Keratinocyte (primary cell): ENCODE measurements at regions not wholly inside any gene's neighbourhood (a gene's known extent, or its start where the extent isn't known, plus 50 kb on each side); places are given as distances from the start of the nearest gene placed in this dataset.

Experiments used
- DNase-seq: peaks from one replicate; pipeline ENCODE4 v3.0.0-alpha.2; 2011; ENCODE audit warnings: low read depth, missing footprints, low spot score
- FAIRE-seq: peaks from 2 replicates; lab custom pipeline; 2011; peaks lifted over from hg19 to GRCh38; lab: Jason Lieb, UNC
- H2AFZ ChIP-seq: 2 replicates; pipeline ENCODE4 v1.6.0; 2012; ENCODE audit warnings: low read length, control low read depth, inconsistent platforms; ENCODE audit not compliant: control insufficient read depth
- H3K27ac ChIP-seq: 2 replicates; pipeline ENCODE4 v1.5.1; 2011; ENCODE audit warnings: low read length; ENCODE audit not compliant: control insufficient read depth, insufficient read depth
- H3K27me3 ChIP-seq: 3 replicates; pipeline ENCODE4 v1.6.0; 2011; ENCODE audit warnings: low read length; ENCODE audit not compliant: control insufficient read depth, insufficient read depth; ENCODE audit errors: extremely low read depth
- H3K36me3 ChIP-seq, 2 experiments: 2 replicates in 1 of 2; 3 replicates in 1 of 2; pipeline ENCODE4 v1.5.1; 2011; ENCODE audit warnings: low read length in 2 of 2, mild to moderate bottlenecking in 1 of 2; ENCODE audit not compliant: control insufficient read depth in 2 of 2, insufficient read depth in 2 of 2; ENCODE audit errors: extremely low read depth in 1 of 2
- H3K4me1 ChIP-seq: 3 replicates; pipeline ENCODE4 v1.5.1; 2011; ENCODE audit warnings: low read length; ENCODE audit not compliant: control insufficient read depth, insufficient read depth; ENCODE audit errors: extremely low read depth
- H3K4me2 ChIP-seq: 3 replicates; pipeline ENCODE4 v1.6.0; 2011; ENCODE audit warnings: low read depth, low read length; ENCODE audit not compliant: control insufficient read depth, insufficient read depth; ENCODE audit errors: extremely low read depth
- H3K4me3 ChIP-seq, 3 experiments: fragments of 200-600 bp in 1 of 3; sonication (generic) in 1 of 3; 2 replicates in 2 of 3; 3 replicates in 1 of 3; pipeline ENCODE4 v1.5.1; 2011 to 2016; ENCODE audit warnings: low read length in 3 of 3, mild to moderate bottlenecking in 3 of 3, control low read depth in 2 of 3, inconsistent platforms in 1 of 3, low read depth in 1 of 3, mixed read lengths in 1 of 3, mixed run types in 1 of 3, moderate library complexity in 1 of 3; ENCODE audit not compliant: control insufficient read depth in 2 of 3, insufficient read depth in 2 of 3; ENCODE audit errors: extremely low read depth in 1 of 3
- H3K79me2 ChIP-seq: 2 replicates; pipeline ENCODE4 v1.6.0; 2012; ENCODE audit warnings: low read length; ENCODE audit not compliant: control insufficient read depth, insufficient read depth
- H3K9ac ChIP-seq: 3 replicates; pipeline ENCODE4 v1.6.0; 2011; ENCODE audit warnings: low read length; ENCODE audit not compliant: control insufficient read depth, insufficient read depth; ENCODE audit errors: extremely low read depth
- H3K9me1 ChIP-seq: 3 replicates; pipeline ENCODE4 v1.6.0; 2011; ENCODE audit warnings: low read length; ENCODE audit not compliant: control insufficient read depth, insufficient read depth; ENCODE audit errors: extremely low read depth
- H3K9me3 ChIP-seq: 2 replicates; pipeline ENCODE4 v1.5.1; 2012; ENCODE audit warnings: low read depth, low read length; ENCODE audit not compliant: control insufficient read depth
- H4K20me1 ChIP-seq: 3 replicates; pipeline ENCODE4 v1.6.0; 2011; ENCODE audit warnings: low read length; ENCODE audit not compliant: control insufficient read depth, insufficient read depth; ENCODE audit errors: extremely low read depth
- EZH2 ChIP-seq: IDR thresholded peaks from one replicate; pipeline ENCODE4 v1.6.1; 2012; ENCODE audit warnings: inconsistent platforms, mild to moderate bottlenecking, low read length, moderate library complexity
- dilution Hi-C: fragments of 300-500 bp; cut with MboI; formaldehyde crosslinking; loops from one replicate; pipeline ENCODE4 v1.7.0; 2020; ENCODE audit warnings: low sequenced_read_pairs; ENCODE audit not compliant: extremely low pct_ligation_motif_present
- TF ChIP-seq, protein P1 (sequence below), 3 experiments: IDR thresholded peaks in 1 of 3; conservative IDR thresholded peaks in 1 of 3; optimal IDR thresholded peaks in 1 of 3; 2 replicates in 2 of 3; 3 replicates in 1 of 3; pipeline versions ENCODE3 to v1.5.1; 2011; ENCODE audit warnings: low read length in 3 of 3, mild to moderate bottlenecking in 3 of 3, moderate library complexity in 2 of 3, control low read depth in 1 of 3, inconsistent platforms in 1 of 3; ENCODE audit not compliant: insufficient read depth in 2 of 3; ENCODE audit errors: extremely low read depth in 1 of 3

DNA sequence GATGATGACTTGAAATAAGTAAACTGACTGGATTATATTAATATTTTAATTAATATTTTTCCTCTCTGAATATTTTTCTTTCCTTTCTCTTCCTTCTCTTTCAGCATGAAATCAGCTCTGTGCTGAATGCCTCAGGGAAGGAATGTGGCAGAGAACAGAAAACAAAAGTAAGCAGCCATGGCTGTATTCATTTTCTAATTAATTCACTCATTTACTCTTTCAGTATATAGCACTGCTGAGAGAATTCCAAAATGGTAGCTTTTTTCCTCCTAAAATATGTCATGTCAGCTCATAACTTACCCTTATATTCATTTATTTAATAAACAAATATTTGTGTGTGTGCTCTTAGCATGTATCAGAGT, 522.5 kb downstream of the PTPRC start:
- no peaks in the 10 kb centered on the region for H3K79me2 ChIP-seq
- no peak overlapping the region for H3K4me2 ChIP-seq
- TF ChIP-seq, protein P1, sequence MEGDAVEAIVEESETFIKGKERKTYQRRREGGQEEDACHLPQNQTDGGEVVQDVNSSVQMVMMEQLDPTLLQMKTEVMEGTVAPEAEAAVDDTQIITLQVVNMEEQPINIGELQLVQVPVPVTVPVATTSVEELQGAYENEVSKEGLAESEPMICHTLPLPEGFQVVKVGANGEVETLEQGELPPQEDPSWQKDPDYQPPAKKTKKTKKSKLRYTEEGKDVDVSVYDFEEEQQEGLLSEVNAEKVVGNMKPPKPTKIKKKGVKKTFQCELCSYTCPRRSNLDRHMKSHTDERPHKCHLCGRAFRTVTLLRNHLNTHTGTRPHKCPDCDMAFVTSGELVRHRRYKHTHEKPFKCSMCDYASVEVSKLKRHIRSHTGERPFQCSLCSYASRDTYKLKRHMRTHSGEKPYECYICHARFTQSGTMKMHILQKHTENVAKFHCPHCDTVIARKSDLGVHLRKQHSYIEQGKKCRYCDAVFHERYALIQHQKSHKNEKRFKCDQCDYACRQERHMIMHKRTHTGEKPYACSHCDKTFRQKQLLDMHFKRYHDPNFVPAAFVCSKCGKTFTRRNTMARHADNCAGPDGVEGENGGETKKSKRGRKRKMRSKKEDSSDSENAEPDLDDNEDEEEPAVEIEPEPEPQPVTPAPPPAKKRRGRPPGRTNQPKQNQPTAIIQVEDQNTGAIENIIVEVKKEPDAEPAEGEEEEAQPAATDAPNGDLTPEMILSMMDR (optimal IDR thresholded peaks at IDR 0.05 in 1 of 3, IDR thresholded peaks at IDR 0.05 in 1 of 3, conservative IDR thresholded peaks at IDR 0.05 in 1 of 3; ENCODE audit: extremely low read depth in 1 of 3, insufficient read depth in 2 of 3, low read length in 3 of 3) = no peak
- no peak for TF ChIP-seq EZH2
- dilution Hi-C loops = no loop called here
- H3K4me3 ChIP-seq = no peak overlapping the region
- no peaks in the 10 kb centered on the region for H3K9me1 ChIP-seq
- H4K20me1 ChIP-seq = no peaks in the 10 kb centered on the region
- no peak overlapping the region for H3K9ac ChIP-seq
- no peak overlapping the region for H3K27ac ChIP-seq
- H3K9me3 ChIP-seq = no peaks in the 10 kb centered on the region
- H2AFZ ChIP-seq = no peak overlapping the region
- H3K4me1 ChIP-seq = no peaks in the 10 kb centered on the region
- FAIRE-seq (no peak), DNase-seq (no peak)
- no peaks in the 10 kb centered on the region for H3K27me3 ChIP-seq
- no peaks in the 10 kb centered on the region for H3K36me3 ChIP-seq

DNA sequence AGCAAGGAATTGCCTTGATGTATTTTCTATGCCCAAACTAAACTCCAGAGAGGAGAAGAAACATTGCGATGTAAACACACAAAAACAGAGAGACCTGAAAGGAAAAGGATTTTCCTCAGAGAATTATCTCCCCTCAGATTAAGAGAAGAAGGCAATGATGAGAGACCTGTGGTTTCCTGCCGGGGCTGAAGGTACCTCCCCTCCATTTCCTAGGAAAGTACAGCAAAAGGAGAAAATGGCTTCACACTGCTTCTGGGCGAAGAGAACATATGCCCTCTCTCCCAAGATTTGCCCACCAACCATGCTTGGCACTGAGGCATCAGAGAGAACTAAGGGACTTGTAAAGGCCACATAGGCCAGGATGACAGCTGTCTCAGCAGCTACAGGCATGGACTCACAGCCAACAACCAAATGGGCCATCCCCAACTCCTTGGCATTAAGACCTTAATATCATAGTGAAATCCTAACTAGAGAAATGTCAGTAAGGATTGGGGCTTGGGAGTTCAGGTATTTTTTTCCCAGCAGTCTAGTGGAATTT, 523.0 kb downstream of the PTPRC start:
- dilution Hi-C loops = no loop called here
- H3K4me2 ChIP-seq = no peak overlapping the region
- no peak overlapping the region for H3K9ac ChIP-seq
- no peaks in the 10 kb centered on the region for H3K27me3 ChIP-seq
- no peaks in the 10 kb centered on the region for H3K9me3 ChIP-seq
- no peaks in the 10 kb centered on the region for H3K4me1 ChIP-seq
- H2AFZ ChIP-seq = no peak overlapping the region
- TF ChIP-seq, protein P1 (optimal IDR thresholded peaks at IDR 0.05 in 1 of 3, IDR thresholded peaks at IDR 0.05 in 1 of 3, conservative IDR thresholded peaks at IDR 0.05 in 1 of 3; ENCODE audit: extremely low read depth in 1 of 3, insufficient read depth in 2 of 3, low read length in 3 of 3) = no peak
- TF ChIP-seq EZH2 = no peak
- DNase-seq (no peak), FAIRE-seq (no peak)
- no peaks in the 10 kb centered on the region for H3K79me2 ChIP-seq
- no peak overlapping the region for H3K4me3 ChIP-seq
- H3K27ac ChIP-seq = no peak overlapping the region
- H3K9me1 ChIP-seq = no peaks in the 10 kb centered on the region
- no peaks in the 10 kb centered on the region for H3K36me3 ChIP-seq
- no peaks in the 10 kb centered on the region for H4K20me1 ChIP-seq
